ENCODE measurements at regions not wholly inside any gene's neighbourhood (a gene's known extent, or its start where the extent isn't known, plus 50 kb on each side); places are given as distances from the start of the nearest gene placed in this dataset.

DNA sequence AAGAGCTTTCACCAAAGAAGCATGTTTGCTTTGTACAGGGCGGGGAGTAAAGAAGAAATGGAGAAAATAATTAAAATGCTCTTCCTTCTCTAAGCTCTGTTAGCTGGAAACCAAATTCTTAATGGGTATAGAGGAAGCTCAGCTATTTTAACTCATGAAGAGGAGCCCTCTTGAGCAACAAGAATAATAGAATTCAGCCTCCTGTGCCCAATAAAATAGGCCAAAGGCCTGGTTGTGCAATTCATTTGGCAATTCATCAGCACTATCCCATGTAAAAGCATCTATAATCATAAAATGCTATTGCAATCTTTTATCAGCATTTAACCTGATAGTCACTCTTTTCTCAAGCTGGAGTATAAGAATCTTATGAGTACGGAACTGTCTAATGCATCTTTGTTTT, 133.6 kb upstream of the CDH6 start:
- Histone ChIP-seq H3K79me2 (ENCODE audit: control insufficient read depth in 1 of 2, insufficient read depth in 2 of 2, low read length in 2 of 2) (no peaks in the 10 kb centered on the region), H3K56ac (replicated peaks; ENCODE audit: insufficient read length, low read depth, low read length) (no peak overlapping the region), H3K27ac (ENCODE audit: low read depth, low read length) (no peak overlapping the region), H3K9ac (replicated peaks in 1 of 4; ENCODE audit: extremely low read depth in 1 of 4, low read depth in 3 of 4, low read length in 3 of 4) (no peak overlapping the region), H4K5ac (ENCODE audit: insufficient read length, low read depth, low read length) (no peak overlapping the region), H2BK12ac (ENCODE audit: low read depth, low read length) (no peak overlapping the region), H4K91ac (replicated peaks; ENCODE audit: insufficient read length, low read length) (no peak overlapping the region), H3K79me1 (ENCODE audit: low read depth, low read length) (no peaks in the 10 kb centered on the region), H3K4me2 (ENCODE audit: insufficient read depth in 1 of 2, low read depth in 2 of 2, low read length in 2 of 2) (no peak overlapping the region), H3K27me3 (replicated peaks in 1 of 4; ENCODE audit: control insufficient read depth in 3 of 4, extremely low read depth in 1 of 4, insufficient read depth in 3 of 4, low read length in 3 of 4) (no peaks in the 10 kb centered on the region), H2BK20ac (ENCODE audit: low read length) (no peak overlapping the region), H3K4ac (replicated peaks; ENCODE audit: insufficient read length, low read depth, low read length) (no peak overlapping the region), H3K36me3 (ENCODE audit: control insufficient read depth in 2 of 4, insufficient read depth in 4 of 4, low read length in 3 of 4) (no peaks in the 10 kb centered on the region), H2AK5ac (ENCODE audit: low read depth, low read length) (no peak overlapping the region), H3K23me2 (ENCODE audit: low read depth, low read length) (no peaks in the 10 kb centered on the region), H3K4me1 (replicated peaks in 1 of 4; ENCODE audit: control insufficient read depth in 3 of 4, insufficient read depth in 4 of 4, low read length in 3 of 4) (no peaks in the 10 kb centered on the region), H2BK15ac (ENCODE audit: low read length) (no peak overlapping the region), H3K18ac (ENCODE audit: extremely low read depth, low read length) (no peak overlapping the region), H2BK5ac (ENCODE audit: low read depth, low read length) (no peak overlapping the region), H3K23ac (ENCODE audit: insufficient read length) (no peak overlapping the region), H2AFZ (ENCODE audit: low read length) (0 out of 2 replicates have a peak overlapping the region, but pooled peaks have one; percentile 68), H4K20me1 (replicated peaks in 1 of 2; ENCODE audit: control insufficient read depth in 1 of 2, insufficient read depth in 2 of 2, low read length in 2 of 2) (no peaks in the 10 kb centered on the region), H3K9me3 (ENCODE audit: insufficient read depth in 2 of 2, low read depth in 1 of 2, low read length in 1 of 2) (no peaks in the 10 kb centered on the region), H4K8ac (ENCODE audit: extremely low read depth, insufficient read depth, low read length) (no peak overlapping the region), H3K4me3 (ENCODE audit: extremely low read depth in 1 of 4, insufficient read depth in 2 of 4, low read depth in 3 of 4, low read length in 4 of 4) (no peak overlapping the region), H2BK120ac (replicated peaks; ENCODE audit: low read depth, low read length) (no peak overlapping the region), H3K14ac (ENCODE audit: insufficient read length) (no peak overlapping the region)
- CTCF ChIA-PET (ENCODE audit: partially characterized antibody), result interaction anchor here (1.1 to 3.7 kb wide), 2 partner anchors 127 to 134 kb away, joined by 3 to 15 read pairs; partner anchors contain the start of gene CDH6
- POLR2A ChIA-PET (ENCODE audit: partially characterized antibody), result no interaction called here
- WGBS, 2 experiments (ENCODE audit: extremely low coverage in 1 of 2, insufficient coverage in 1 of 2, insufficient read length in 1 of 2, insufficient replicate concordance in 2 of 2, low coverage in 1 of 2, low lambda C conversion rate in 2 of 2, missing lambda C conversion rate in 1 of 2), result 96% methylated on average over 2 of the region's 2 CpGs; no CpG with 5 or more reads in 1 of the 2 experiments
- no peak for FAIRE-seq
- no peak for DNase-seq (ENCODE audit: low read depth in 1 of 2, low spot score in 2 of 2)
- no peak for TF ChIP-seq CHD7 (IDR thresholded peaks at IDR 0.05; ENCODE audit: insufficient replicate concordance, low read length)

Measured in H1 (cell line).